GM06990 (cell line): ENCODE measurements at regions not wholly inside any gene's neighbourhood (a gene's known extent, or its start where the extent isn't known, plus 50 kb on each side); places are given as distances from the start of the nearest gene placed in this dataset.

Source experiments
- DNase-seq: peaks from one replicate; pipeline ENCODE4 v3.0.0-alpha.2; 2011; ENCODE audit not compliant: insufficient read length; ENCODE audit errors: extremely low read depth
- H3K27me3 ChIP-seq: replicated peaks from 2 replicates; pipeline ENCODE4 v1.6.0; 2011; ENCODE audit warnings: low read length; ENCODE audit not compliant: control insufficient read depth, insufficient read depth
- H3K36me3 ChIP-seq: 2 replicates; pipeline ENCODE4 v1.5.1; 2011; ENCODE audit warnings: low read length; ENCODE audit not compliant: control insufficient read depth, insufficient read depth
- H3K4me3 ChIP-seq: replicated peaks from 2 replicates; pipeline ENCODE4 v1.5.1; 2011; ENCODE audit warnings: low read depth, mild to moderate bottlenecking, control low read depth, low read length
- TF ChIP-seq, protein P1 (sequence below): IDR thresholded peaks from 2 replicates; pipeline ENCODE4 v1.5.1; 2011; ENCODE audit warnings: low read length, control low read depth, mild to moderate bottlenecking, inconsistent platforms; ENCODE audit not compliant: insufficient read depth, poor library complexity, severe bottlenecking

GRCh38 chrX:66902081-66902480 lies 263.2 kb upstream of the EDA2R start:
- Histone ChIP-seq H3K36me3 (no peaks in the 10 kb centered on the region), H3K4me3 (no peak overlapping the region), H3K27me3 (no peaks in the 10 kb centered on the region)
- TF ChIP-seq, protein P1, sequence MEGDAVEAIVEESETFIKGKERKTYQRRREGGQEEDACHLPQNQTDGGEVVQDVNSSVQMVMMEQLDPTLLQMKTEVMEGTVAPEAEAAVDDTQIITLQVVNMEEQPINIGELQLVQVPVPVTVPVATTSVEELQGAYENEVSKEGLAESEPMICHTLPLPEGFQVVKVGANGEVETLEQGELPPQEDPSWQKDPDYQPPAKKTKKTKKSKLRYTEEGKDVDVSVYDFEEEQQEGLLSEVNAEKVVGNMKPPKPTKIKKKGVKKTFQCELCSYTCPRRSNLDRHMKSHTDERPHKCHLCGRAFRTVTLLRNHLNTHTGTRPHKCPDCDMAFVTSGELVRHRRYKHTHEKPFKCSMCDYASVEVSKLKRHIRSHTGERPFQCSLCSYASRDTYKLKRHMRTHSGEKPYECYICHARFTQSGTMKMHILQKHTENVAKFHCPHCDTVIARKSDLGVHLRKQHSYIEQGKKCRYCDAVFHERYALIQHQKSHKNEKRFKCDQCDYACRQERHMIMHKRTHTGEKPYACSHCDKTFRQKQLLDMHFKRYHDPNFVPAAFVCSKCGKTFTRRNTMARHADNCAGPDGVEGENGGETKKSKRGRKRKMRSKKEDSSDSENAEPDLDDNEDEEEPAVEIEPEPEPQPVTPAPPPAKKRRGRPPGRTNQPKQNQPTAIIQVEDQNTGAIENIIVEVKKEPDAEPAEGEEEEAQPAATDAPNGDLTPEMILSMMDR, result no peak
- DNase-seq, result no peak

GRCh38 chrX:66900886-66901285 lies 262.0 kb upstream of the EDA2R start:
- no peak overlapping the region for H3K4me3 ChIP-seq
- no peaks in the 10 kb centered on the region for H3K36me3 ChIP-seq
- TF ChIP-seq, protein P1, result no peak
- DNase-seq, result no peak
- no peaks in the 10 kb centered on the region for H3K27me3 ChIP-seq

DNA sequence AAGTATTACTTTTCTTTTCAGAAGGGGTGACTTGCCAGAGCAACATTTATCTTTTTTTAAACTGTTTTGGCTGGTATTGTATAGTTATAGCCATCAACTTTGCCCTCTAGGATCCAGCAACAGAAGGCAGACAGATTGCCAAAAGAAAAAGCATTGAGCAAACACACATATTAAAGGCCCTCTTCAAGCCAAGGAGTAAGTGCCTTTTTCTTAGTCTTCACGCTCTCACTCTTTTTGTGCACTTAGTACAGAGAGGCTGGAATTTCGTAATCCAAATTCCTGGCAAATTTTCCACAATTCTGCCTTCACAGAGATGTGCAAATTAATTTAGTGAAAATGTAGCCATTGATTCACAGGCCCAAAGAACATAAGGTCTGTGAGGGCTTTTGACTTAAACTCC lies 253.1 kb upstream of the EDA2R start:
- DNase-seq, result no peak
- Histone ChIP-seq H3K4me3 (no peak overlapping the region), H3K36me3 (no peaks in the 10 kb centered on the region), H3K27me3 (no peaks in the 10 kb centered on the region)
- TF ChIP-seq, protein P1, result no peak

DNA sequence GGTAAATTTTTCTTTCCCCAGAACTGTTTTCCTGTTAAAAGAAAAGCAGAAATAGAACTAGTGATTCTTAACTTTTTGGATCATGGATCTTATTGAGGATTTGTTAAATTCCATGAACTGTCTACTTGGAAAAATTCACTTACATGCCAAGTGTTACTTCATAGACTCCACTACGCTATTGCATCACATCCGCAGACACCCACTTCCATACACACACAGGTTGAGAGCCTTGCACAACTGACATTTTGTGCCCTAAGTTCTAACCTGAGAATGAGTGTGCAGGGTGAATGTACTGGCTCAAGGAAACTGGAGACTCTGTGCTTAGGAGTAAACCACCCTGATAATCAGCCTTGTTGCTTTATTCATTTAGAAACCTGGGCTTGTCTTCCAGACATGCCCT lies 250.5 kb upstream of the EDA2R start:
- Histone ChIP-seq H3K36me3 (no peaks in the 10 kb centered on the region), H3K27me3 (no peaks in the 10 kb centered on the region), H3K4me3 (no peak overlapping the region)
- no peak for DNase-seq
- TF ChIP-seq, protein P1, result no peak

DNA sequence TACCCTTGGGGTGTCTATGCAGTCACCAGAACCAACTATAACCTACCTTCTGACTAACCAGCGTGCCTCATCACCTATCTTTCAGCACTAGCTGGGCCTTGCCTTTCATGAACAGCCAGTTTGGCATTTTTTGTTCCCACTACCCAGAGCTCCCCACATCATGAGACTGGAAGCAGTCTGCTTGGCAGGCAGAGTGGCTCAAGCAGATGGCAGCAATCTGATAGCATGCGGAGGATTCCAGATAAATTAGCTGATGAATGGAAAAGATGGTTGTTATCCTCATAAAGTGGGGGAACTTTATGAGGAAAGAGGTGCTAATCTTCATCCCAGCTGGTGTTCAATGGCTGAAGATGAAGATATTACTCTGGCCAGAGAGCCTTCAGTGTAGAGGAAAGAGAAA lies 243.2 kb upstream of the EDA2R start:
- TF ChIP-seq, protein P1, result no peak
- Histone ChIP-seq H3K36me3 (no peaks in the 10 kb centered on the region), H3K4me3 (no peak overlapping the region), H3K27me3 (no peaks in the 10 kb centered on the region)
- DNase-seq, result no peak

DNA sequence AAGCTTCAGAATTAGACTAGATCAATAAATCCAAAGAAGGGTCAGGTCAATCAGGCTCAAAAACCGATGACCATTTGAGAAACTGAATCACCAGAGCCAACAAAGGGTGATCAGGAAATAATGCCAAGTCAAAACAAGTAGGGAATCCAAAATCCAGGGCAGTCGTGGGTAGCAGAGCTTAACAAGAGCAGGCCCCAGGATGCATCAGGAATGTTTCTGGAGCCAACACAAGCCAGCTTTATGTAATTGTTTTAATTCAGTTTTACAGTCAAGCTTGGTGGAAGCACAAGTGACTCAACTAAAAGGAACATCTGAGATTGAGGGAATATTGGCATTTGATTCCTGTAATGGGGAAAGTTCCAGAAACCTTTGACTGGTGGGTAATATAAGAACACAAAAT lies 237.9 kb upstream of the EDA2R start:
- TF ChIP-seq, protein P1, result no peak
- no peaks in the 10 kb centered on the region for H3K36me3 ChIP-seq
- DNase-seq, result no peak
- H3K27me3 ChIP-seq, result no peaks in the 10 kb centered on the region
- no peak overlapping the region for H3K4me3 ChIP-seq
